Sigmoid colon (tissue), 6 donors: ENCODE measurements at regions not wholly inside any gene's neighbourhood (a gene's known extent, or its start where the extent isn't known, plus 50 kb on each side); places are given as distances from the start of the nearest gene placed in this dataset.

Source experiments
- DNase-seq: peaks from one replicate; pipeline ENCODE4 v3.0.0-alpha.2; 2019
- H3K27ac ChIP-seq, 4 donors: fragments of 200-600 bp; sonication (generic); one replicate each; pipeline ENCODE4 v1.5.1; 2016 to 2019; ENCODE audit warnings: mild to moderate bottlenecking in 1 of 4
- H3K27me3 ChIP-seq, 3 donors: fragments of 200-600 bp; sonication (generic); one replicate each; pipeline ENCODE4 v1.5.1; 2019; ENCODE audit warnings: mild to moderate bottlenecking in 1 of 3
- H3K36me3 ChIP-seq, 4 donors: fragments of 200-600 bp; sonication (generic); one replicate each; pipeline ENCODE4 v1.5.1; 2016 to 2019
- H3K4me1 ChIP-seq, 4 donors: fragments of 200-600 bp; sonication (generic); one replicate each; pipeline ENCODE4 v1.5.1; 2017 to 2019
- H3K4me3 ChIP-seq, 4 donors: fragments of 200-600 bp; sonication (generic); one replicate each; pipeline ENCODE4 v1.5.1; 2017 to 2019; ENCODE audit warnings: mild to moderate bottlenecking in 2 of 4, moderate library complexity in 1 of 4
- H3K9me3 ChIP-seq, 4 donors: fragments of 200-600 bp in 3 of 4; sonication (generic) in 3 of 4; one replicate each; pipeline versions ENCODE4 v1.5.1 to v1.6.1; 2013 to 2019
- EP300 ChIP-seq, 4 donors: sonication (generic); formaldehyde crosslinking; IDR thresholded peaks; one replicate each; pipeline ENCODE4 v1.6.1; 2017; ENCODE audit warnings: antibody characterized with exemption in 4 of 4
- POLR2A ChIP-seq, 2 donors: fragments of 450-650 bp; IDR thresholded peaks; one replicate each; pipeline ENCODE4 v1.6.1; 2016; ENCODE audit warnings: antibody characterized with exemption in 2 of 2, mild to moderate bottlenecking in 2 of 2, moderate library complexity in 2 of 2
- POLR2AphosphoS5 ChIP-seq, 4 donors: sonication (generic); formaldehyde crosslinking; IDR thresholded peaks; one replicate each; pipeline ENCODE4 v1.6.1; 2017; ENCODE audit warnings: antibody characterized with exemption in 4 of 4
- WGBS, 2 donors: extraction: QIAGEN DNeasy Blood & Tissue Kit; methylation state at CpG; one replicate each; pipeline ENCODE4 v1.1.7; 2013; 5-methylcytosine and 5-hydroxymethylcytosine counted together
- intact Hi-C: fragments of 100-400 bp; cut with DNase I; formaldehyde crosslinking; loops from one replicate; pipeline ENCODE4 v1.15.1; 2023
- TF ChIP-seq, protein P1 (sequence below), 4 experiments: fragments of 450-650 bp in 3 of 4; fragments of 200-600 bp in 1 of 4; IDR thresholded peaks; one replicate each; pipeline ENCODE4 v1.5.1; 2016 to 2019; ENCODE audit warnings: antibody characterized with exemption in 4 of 4, mild to moderate bottlenecking in 3 of 4, moderate library complexity in 2 of 4
- donor health status: healthy with polysubstance abuse.
- donor health status: healthy.

DNA sequence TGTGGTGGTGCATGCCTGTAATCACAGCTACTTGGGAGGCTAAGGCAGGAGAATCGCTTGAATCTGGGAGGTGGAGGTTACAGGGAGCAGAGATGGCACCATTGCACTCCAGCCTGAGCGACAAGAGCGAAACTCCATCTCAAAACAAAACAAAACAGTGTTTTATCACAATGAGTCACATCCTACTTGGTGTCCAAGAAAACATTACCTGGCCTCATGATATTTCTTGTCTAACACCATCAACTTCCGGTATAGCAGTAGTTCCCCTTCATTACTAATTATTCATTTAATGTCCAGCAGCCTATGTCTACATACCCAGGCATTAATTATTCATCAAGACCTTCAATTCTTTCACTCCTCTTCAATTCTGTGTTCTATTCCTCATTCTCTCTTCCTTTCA lies 115.5 kb downstream of the CCDC59 start:
- no peak for TF ChIP-seq POLR2AphosphoS5 (IDR thresholded peaks at IDR 0.05)
- TF ChIP-seq POLR2A (IDR thresholded peaks at IDR 0.05) = no peak
- no peak for TF ChIP-seq EP300 (IDR thresholded peaks at IDR 0.05)
- TF ChIP-seq, protein P1, sequence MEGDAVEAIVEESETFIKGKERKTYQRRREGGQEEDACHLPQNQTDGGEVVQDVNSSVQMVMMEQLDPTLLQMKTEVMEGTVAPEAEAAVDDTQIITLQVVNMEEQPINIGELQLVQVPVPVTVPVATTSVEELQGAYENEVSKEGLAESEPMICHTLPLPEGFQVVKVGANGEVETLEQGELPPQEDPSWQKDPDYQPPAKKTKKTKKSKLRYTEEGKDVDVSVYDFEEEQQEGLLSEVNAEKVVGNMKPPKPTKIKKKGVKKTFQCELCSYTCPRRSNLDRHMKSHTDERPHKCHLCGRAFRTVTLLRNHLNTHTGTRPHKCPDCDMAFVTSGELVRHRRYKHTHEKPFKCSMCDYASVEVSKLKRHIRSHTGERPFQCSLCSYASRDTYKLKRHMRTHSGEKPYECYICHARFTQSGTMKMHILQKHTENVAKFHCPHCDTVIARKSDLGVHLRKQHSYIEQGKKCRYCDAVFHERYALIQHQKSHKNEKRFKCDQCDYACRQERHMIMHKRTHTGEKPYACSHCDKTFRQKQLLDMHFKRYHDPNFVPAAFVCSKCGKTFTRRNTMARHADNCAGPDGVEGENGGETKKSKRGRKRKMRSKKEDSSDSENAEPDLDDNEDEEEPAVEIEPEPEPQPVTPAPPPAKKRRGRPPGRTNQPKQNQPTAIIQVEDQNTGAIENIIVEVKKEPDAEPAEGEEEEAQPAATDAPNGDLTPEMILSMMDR (IDR thresholded peaks at IDR 0.05) = no peak
- Histone ChIP-seq H3K36me3 (no peaks in the 10 kb centered on the region), H3K27ac (no peak overlapping the region), H3K4me1 (no peaks in the 10 kb centered on the region), H3K9me3 (peaks cover 0 to 3% (median 0%) of the 10 kb centered on the region in 4 donors), H3K4me3 (no peak overlapping the region), H3K27me3 (no peaks in the 10 kb centered on the region)
- WGBS, 2 donors = 84 to 86% methylated on average over 4 of the region's 4 CpGs
- DNase-seq = no peak
- intact Hi-C loops = no loop called here

DNA sequence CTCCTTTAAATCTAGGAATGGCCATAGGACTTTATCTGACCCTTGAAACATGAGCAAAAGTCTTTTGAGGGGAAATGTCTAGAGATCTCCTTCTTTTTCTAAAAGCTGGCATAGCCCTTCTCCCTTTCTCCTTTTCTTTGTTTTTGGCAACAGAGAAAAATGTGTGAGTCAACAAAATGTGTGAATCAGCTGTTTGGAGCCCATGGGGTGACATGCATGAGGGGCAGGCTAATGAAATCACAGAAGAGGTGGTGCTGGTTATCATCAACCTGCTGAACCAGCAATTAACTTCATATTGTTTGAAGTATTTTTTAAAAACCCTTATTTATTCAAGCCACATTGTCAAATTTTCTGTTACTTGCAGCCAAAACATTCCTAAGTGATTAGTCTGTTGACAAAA lies 132.3 kb downstream of the CCDC59 start:
- no peak for TF ChIP-seq POLR2A (IDR thresholded peaks at IDR 0.05)
- no peak for TF ChIP-seq POLR2AphosphoS5 (IDR thresholded peaks at IDR 0.05)
- TF ChIP-seq EP300 (IDR thresholded peaks at IDR 0.05) = no peak
- TF ChIP-seq, protein P1 (IDR thresholded peaks at IDR 0.05) = no peak

DNA sequence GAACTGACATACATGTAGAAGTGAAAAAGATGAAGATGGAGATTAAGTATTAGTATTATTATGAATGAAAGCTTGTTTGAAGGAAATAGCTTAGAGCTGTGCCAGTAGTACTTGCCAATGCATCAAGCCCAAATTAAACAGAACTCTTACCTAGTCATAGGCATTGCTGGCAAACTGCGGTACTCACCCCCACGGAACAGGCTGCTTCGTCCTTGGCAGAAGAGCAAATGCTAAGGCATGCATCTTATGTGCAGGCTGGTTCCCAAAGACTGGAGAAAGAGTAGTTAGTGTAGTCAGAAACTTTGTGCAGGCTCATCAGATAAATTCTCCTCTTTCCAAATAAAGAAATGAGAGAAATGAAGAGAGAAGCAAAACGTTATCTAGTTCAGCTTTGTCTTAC lies 134.8 kb downstream of the CCDC59 start:
- Histone ChIP-seq H3K4me3 (no peak overlapping the region), H3K27ac (no peak overlapping the region), H3K36me3 (no peaks in the 10 kb centered on the region), H3K4me1 (no peaks in the 10 kb centered on the region), H3K9me3 (no peaks in the 10 kb centered on the region), H3K27me3 (no peaks in the 10 kb centered on the region)
- WGBS, 2 donors = 83 to 88% methylated on average over 4 of the region's 4 CpGs
- intact Hi-C loops = no loop called here
- TF ChIP-seq EP300 (IDR thresholded peaks at IDR 0.05) (no peak), POLR2A (IDR thresholded peaks at IDR 0.05) (no peak), POLR2AphosphoS5 (IDR thresholded peaks at IDR 0.05) (no peak)
- TF ChIP-seq, protein P1 (IDR thresholded peaks at IDR 0.05) = no peak
- no peak for DNase-seq

More for the DNA sequence above, 132.3 kb downstream of the CCDC59 start:
- no peak overlapping the region for H3K27ac ChIP-seq
- no peaks in the 10 kb centered on the region for H3K27me3 ChIP-seq
- H3K4me1 ChIP-seq = no peaks in the 10 kb centered on the region
- no peaks in the 10 kb centered on the region for H3K9me3 ChIP-seq
- no peak for DNase-seq
- intact Hi-C loops = no loop called here
- no peak overlapping the region for H3K4me3 ChIP-seq
- no peaks in the 10 kb centered on the region for H3K36me3 ChIP-seq

DNA sequence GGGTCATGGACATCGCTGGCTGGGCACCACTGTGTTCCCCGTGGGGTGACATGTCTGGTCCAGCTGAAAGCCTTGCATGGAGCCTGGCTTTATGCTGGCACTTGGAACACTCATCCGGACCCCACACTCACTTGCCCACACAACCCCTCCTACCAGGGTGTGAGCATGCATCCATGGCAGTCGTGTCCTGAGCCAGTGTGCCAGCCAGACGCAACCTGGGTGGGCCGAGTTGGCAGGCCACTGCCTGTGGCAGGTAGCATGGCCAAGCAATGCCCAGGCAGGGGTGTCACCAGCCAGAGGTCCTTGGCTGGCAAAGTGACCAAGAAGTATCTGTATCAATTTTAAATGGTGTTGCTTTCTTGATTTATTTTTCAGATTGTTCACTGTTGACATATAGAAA lies 141.7 kb downstream of the CCDC59 start:
- H3K27ac ChIP-seq = no peak overlapping the region
- TF ChIP-seq, protein P1 (IDR thresholded peaks at IDR 0.05) = no peak
- TF ChIP-seq POLR2A (IDR thresholded peaks at IDR 0.05) (no peak), POLR2AphosphoS5 (IDR thresholded peaks at IDR 0.05) (no peak), EP300 (IDR thresholded peaks at IDR 0.05) (no peak)
- no peak overlapping the region for H3K4me3 ChIP-seq
- no peak for DNase-seq
- WGBS, 2 donors = 80 to 86% methylated on average over 6 of the region's 6 CpGs
- H3K27me3 ChIP-seq = no peaks in the 10 kb centered on the region
- peaks cover 0 to 2% (median under 1%) of the 10 kb centered on the region in 4 donors for H3K9me3 ChIP-seq
- intact Hi-C loops = no loop called here
- H3K4me1 ChIP-seq = no peaks in the 10 kb centered on the region
- H3K36me3 ChIP-seq = no peaks in the 10 kb centered on the region

DNA sequence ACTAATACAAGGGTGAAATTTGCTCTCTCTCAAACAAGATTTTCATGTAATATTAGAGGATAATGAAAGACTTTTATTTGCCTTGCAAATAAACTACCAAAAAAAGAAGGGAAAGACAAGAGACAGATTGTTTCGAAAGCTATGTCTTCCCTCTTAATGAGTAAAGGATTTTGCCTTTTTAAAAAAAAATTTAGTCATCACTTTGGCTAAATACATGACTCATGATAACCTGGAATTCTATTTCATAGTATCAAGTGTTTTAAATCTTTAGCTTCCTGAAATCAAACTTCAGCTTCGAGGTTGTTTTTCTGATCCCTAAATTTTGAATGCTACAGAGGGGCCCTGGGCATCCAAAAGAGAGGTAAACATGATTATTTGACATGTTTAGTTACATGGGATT lies 144.4 kb downstream of the CCDC59 start:
- Histone ChIP-seq H3K27ac (no peak overlapping the region), H3K4me1 (no peaks in the 10 kb centered on the region), H3K36me3 (no peaks in the 10 kb centered on the region), H3K4me3 (no peak overlapping the region), H3K9me3 (peaks cover 0 to 9% (median 2%) of the 10 kb centered on the region in 4 donors), H3K27me3 (no peaks in the 10 kb centered on the region)
- intact Hi-C loops = no loop called here
- no peak for TF ChIP-seq POLR2A (IDR thresholded peaks at IDR 0.05)
- TF ChIP-seq, protein P1 (IDR thresholded peaks at IDR 0.05) = no peak
- no peak for TF ChIP-seq EP300 (IDR thresholded peaks at IDR 0.05)
- no peak for TF ChIP-seq POLR2AphosphoS5 (IDR thresholded peaks at IDR 0.05)
- WGBS, 2 donors = 26 to 52% methylated on average over 2 of the region's 2 CpGs
- no peak for DNase-seq
